GM18861 (cell line): ENCODE measurements at regions not wholly inside any gene's neighbourhood (a gene's known extent, or its start where the extent isn't known, plus 50 kb on each side); places are given as distances from the start of the nearest gene placed in this dataset.
A peak's percentile ranks its signal among the peaks of the same experiment; 100 is the strongest.
"Not testable (repeated sequence)": the region's sequence is repeated elsewhere in the genome, so short reads cannot be mapped to it uniquely, and the experiment has no call there.

ENCODE experiments used
- ATAC-seq: cut with Tn5 transposase; IDR thresholded peaks from one replicate; pipeline ENCODE4 v1.9.1; 2021; ENCODE audit not compliant: unreplicated experiment

GRCh38 chr7:66413379-66414114 lies 208.4 kb downstream of the TPST1 start:
- ATAC-seq: peak; percentile 58

GRCh38 chr7:66415659-66416265 lies 210.6 kb downstream of the TPST1 start:
- no peak for ATAC-seq

- no peak for ATAC-seq
Observed at GRCh38 chr7:66418537-66418936, 210.1 kb upstream of the KCTD7 start.

- no peak for ATAC-seq
Observed at GRCh38 chr7:66419210-66419609, 209.5 kb upstream of the KCTD7 start.

GRCh38 chr7:66421830-66422475 lies 206.7 kb upstream of the KCTD7 start:
- no peak for ATAC-seq

GRCh38 chr7:66423729-66424128 lies 205.0 kb upstream of the KCTD7 start:
- ATAC-seq: no peak

GRCh38 chr7:66426332-66426731 lies 202.3 kb upstream of the KCTD7 start:
- ATAC-seq: no peak

GRCh38 chr7:66426996-66427395 lies 201.7 kb upstream of the KCTD7 start:
- ATAC-seq: no peak

- no peak for ATAC-seq
Observed at GRCh38 chr7:66427956-66428355, 200.7 kb upstream of the KCTD7 start.

- no peak for ATAC-seq
Observed at GRCh38 chr7:66429498-66430163, 199.1 kb upstream of the KCTD7 start.

GRCh38 chr7:66430164-66430545 lies 198.5 kb upstream of the KCTD7 start:
- no peak for ATAC-seq

GRCh38 chr7:66438703-66439405 lies 189.8 kb upstream of the KCTD7 start:
- ATAC-seq: not testable (repeated sequence)

GRCh38 chr7:66442385-66442784 lies 186.3 kb upstream of the KCTD7 start:
- no peak for ATAC-seq

- no peak for ATAC-seq
Observed at GRCh38 chr7:66443946-66444345, 184.7 kb upstream of the KCTD7 start.

- ATAC-seq: not testable (repeated sequence)
Observed at GRCh38 chr7:66447007-66447406, 181.7 kb upstream of the KCTD7 start.

GRCh38 chr7:66450814-66451213 lies 177.9 kb upstream of the KCTD7 start:
- not testable (repeated sequence) for ATAC-seq

GRCh38 chr7:66451713-66452112 lies 177.0 kb upstream of the KCTD7 start:
- not testable (repeated sequence) for ATAC-seq

- no peak for ATAC-seq
Observed at GRCh38 chr7:66452165-66452564, 176.5 kb upstream of the KCTD7 start.

- ATAC-seq: no peak
Observed at GRCh38 chr7:66453340-66453739, 175.3 kb upstream of the KCTD7 start.

GRCh38 chr7:66454600-66455225 lies 174.0 kb upstream of the KCTD7 start:
- ATAC-seq: no peak

GRCh38 chr7:66455432-66455831 lies 173.2 kb upstream of the KCTD7 start:
- ATAC-seq: not testable (repeated sequence)
